IPS DF 6.9 (cell line): ENCODE measurements at regions not wholly inside any gene's neighbourhood (a gene's known extent, or its start where the extent isn't known, plus 50 kb on each side); places are given as distances from the start of the nearest gene placed in this dataset.

Experiments
- DNase-seq: peaks from one replicate; pipeline ENCODE4 v3.0.0-alpha.2; 2013; ENCODE audit warnings: low read depth, low spot score
- H3K27ac ChIP-seq: one replicate; pipeline ENCODE4 v1.5.1; 2013; ENCODE audit warnings: low read length, control low read depth
- H3K27me3 ChIP-seq: 2 replicates; pipeline ENCODE4 v1.6.1; 2013; ENCODE audit warnings: mild to moderate bottlenecking, low read length; ENCODE audit not compliant: control insufficient read depth, insufficient read depth
- H3K36me3 ChIP-seq: 2 replicates; pipeline ENCODE4 v1.6.1; 2013; ENCODE audit warnings: low read length; ENCODE audit not compliant: control insufficient read depth, insufficient read depth
- H3K4me1 ChIP-seq: 2 replicates; pipeline ENCODE4 v1.6.1; 2013; ENCODE audit warnings: low read length; ENCODE audit not compliant: control insufficient read depth, insufficient read depth
- H3K4me3 ChIP-seq: 2 replicates; pipeline ENCODE4 v1.5.1; 2013; ENCODE audit warnings: mild to moderate bottlenecking, low read length
- H3K9me3 ChIP-seq: 2 replicates; pipeline ENCODE4 v1.6.1; 2013; ENCODE audit warnings: low read length, inconsistent platforms; ENCODE audit not compliant: control insufficient read depth, insufficient read depth
- WGBS: extraction: QIAGEN DNeasy Blood & Tissue Kit; methylation state at CpG from one replicate; pipeline ENCODE4 v1.1.7; 2013; ENCODE audit warnings: mixed read lengths, missing lambda C conversion rate; ENCODE audit not compliant: insufficient read length, insufficient coverage; 5-methylcytosine and 5-hydroxymethylcytosine counted together

- WGBS: no CpG with 5 or more reads among the region's 3 CpGs
- no peak for DNase-seq
- no peaks in the 10 kb centered on the region for H3K4me1 ChIP-seq
Measured at GRCh38 chr14:41960281-41960680, 353.6 kb downstream of the LRFN5 start.

GRCh38 chr14:41957459-41957858, 350.8 kb downstream of the LRFN5 start:
- WGBS: no CpG with 5 or more reads among the region's 1 CpG
- no peak for DNase-seq
- Histone ChIP-seq H3K27ac (no peak overlapping the region), H3K4me3 (no peak overlapping the region), H3K4me1 (no peaks in the 10 kb centered on the region), H3K9me3 (no peaks in the 10 kb centered on the region), H3K36me3 (no peaks in the 10 kb centered on the region), H3K27me3 (no peaks in the 10 kb centered on the region)

More at GRCh38 chr14:41960281-41960680, 353.6 kb downstream of the LRFN5 start:
- no peaks in the 10 kb centered on the region for H3K36me3 ChIP-seq
- H3K4me3 ChIP-seq: no peak overlapping the region
- H3K27ac ChIP-seq: no peak overlapping the region
- H3K9me3 ChIP-seq: no peaks in the 10 kb centered on the region
- H3K27me3 ChIP-seq: no peaks in the 10 kb centered on the region
